Activated CD4-positive, alpha-beta memory T cell treated with anti-CD3 and anti-CD28 coated beads for 36 hours (primary cell): ENCODE measurements at regions not wholly inside any gene's neighbourhood (a gene's known extent, or its start where the extent isn't known, plus 50 kb on each side); places are given as distances from the start of the nearest gene placed in this dataset.

Source experiments
- CTCF ChIA-PET: fragments of 350-600 bp; sonication (Branson Sonifier 250); formaldehyde crosslinking; loops from one replicate; lab custom pipeline; 2021; ENCODE audit warnings: antibody characterized with exemption, inconsistent platforms; lab: Charles Lee
- POLR2A ChIA-PET: fragments of 350-600 bp; sonication (Branson Sonifier 250); formaldehyde crosslinking; loops from one replicate; lab custom pipeline; 2021; ENCODE audit warnings: antibody characterized with exemption; lab: Charles Lee
- DNase-seq: peaks from one replicate; pipeline ENCODE4 v3.0.0-alpha.2; 2020
- H3K27ac Mint-ChIP-seq: one replicate; pipeline ENCODE4 v1.8.0; 2021; ENCODE audit warnings: mixed read lengths
- H3K27me3 Mint-ChIP-seq: one replicate; pipeline ENCODE4 v1.8.0; 2021; ENCODE audit warnings: mixed read lengths
- H3K36me3 Mint-ChIP-seq: one replicate; pipeline ENCODE4 v1.8.0; 2021; ENCODE audit warnings: mixed read lengths
- H3K4me1 Mint-ChIP-seq: one replicate; pipeline ENCODE4 v1.8.0; 2021; ENCODE audit warnings: low read depth, mixed read lengths
- H3K4me3 Mint-ChIP-seq: one replicate; pipeline ENCODE4 v1.8.0; 2021; ENCODE audit warnings: mild to moderate bottlenecking, mixed read lengths
- H3K9me3 Mint-ChIP-seq: one replicate; pipeline ENCODE4 v1.8.0; 2021; ENCODE audit warnings: mixed read lengths
- intact Hi-C: fragments of 100-400 bp; cut with micrococcal nuclease; formaldehyde crosslinking; loops from one replicate; pipeline ENCODE4 v1.15.1; 2023

GRCh38 chr22:48551716-48552268 lies 1275.9 kb downstream of the BRD1 start:
- no peak for DNase-seq
- Mint-ChIP-seq H3K4me1 (no peaks in the 10 kb centered on the region), H3K9me3 (no peaks in the 10 kb centered on the region), H3K27me3 (no peaks in the 10 kb centered on the region), H3K36me3 (no peaks in the 10 kb centered on the region), H3K4me3 (no peak overlapping the region), H3K27ac (no peak overlapping the region)
- intact Hi-C loops, result no loop called here
- ChIA-PET CTCF (interaction anchor here (1.1 kb wide), 1 partner anchor 19 kb away, joined by 4 read pairs; no protein-coding TSS in a partner anchor), POLR2A (no interaction called here)

- CTCF ChIA-PET, result no interaction called here
- H3K9me3 Mint-ChIP-seq, result no peaks in the 10 kb centered on the region
- H3K4me1 Mint-ChIP-seq, result no peaks in the 10 kb centered on the region
- intact Hi-C loops, result no loop called here
- POLR2A ChIA-PET, result no interaction called here
- no peaks in the 10 kb centered on the region for H3K36me3 Mint-ChIP-seq
- no peak overlapping the region for H3K27ac Mint-ChIP-seq
- H3K27me3 Mint-ChIP-seq, result no peaks in the 10 kb centered on the region
- H3K4me3 Mint-ChIP-seq, result no peak overlapping the region
- no peak for DNase-seq
These were observed 1276.6 kb downstream of the BRD1 start for GRCh38 chr22:48551061-48551460.

DNA sequence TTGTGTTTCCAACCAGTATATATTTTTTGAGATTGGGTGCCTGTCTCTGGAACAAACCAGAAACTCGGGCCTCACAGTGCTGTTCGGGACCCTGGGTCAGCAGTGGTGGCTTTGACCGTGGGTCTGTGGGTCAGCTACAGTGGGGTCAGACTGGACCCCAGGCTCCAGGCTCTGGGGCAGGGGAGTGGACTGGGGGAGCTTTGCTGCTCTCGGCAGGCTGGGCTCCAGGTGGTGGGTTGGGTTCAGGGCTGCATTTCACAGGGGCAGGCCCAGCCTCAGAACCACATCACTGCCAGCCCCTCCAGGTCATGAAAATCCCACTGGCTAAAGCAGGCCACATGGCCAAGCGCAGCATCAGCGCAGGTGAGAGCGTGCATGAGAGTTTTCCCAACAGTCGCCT lies 1279.3 kb downstream of the BRD1 start:
- Mint-ChIP-seq H3K27me3 (no peaks in the 10 kb centered on the region), H3K4me1 (no peaks in the 10 kb centered on the region), H3K4me3 (no peak overlapping the region), H3K9me3 (no peaks in the 10 kb centered on the region), H3K36me3 (no peaks in the 10 kb centered on the region), H3K27ac (no peak overlapping the region)
- intact Hi-C loops, result no loop called here
- CTCF ChIA-PET, result no interaction called here
- POLR2A ChIA-PET, result no interaction called here
- DNase-seq, result no peak

- DNase-seq, result no peak
- Mint-ChIP-seq H3K27me3 (no peaks in the 10 kb centered on the region), H3K9me3 (no peaks in the 10 kb centered on the region), H3K4me3 (no peak overlapping the region), H3K27ac (no peak overlapping the region), H3K36me3 (no peaks in the 10 kb centered on the region), H3K4me1 (no peaks in the 10 kb centered on the region)
- intact Hi-C loops, result no loop called here
- ChIA-PET CTCF (no interaction called here), POLR2A (no interaction called here)
These were observed 1279.7 kb downstream of the BRD1 start for GRCh38 chr22:48547971-48548370.

- no peak for DNase-seq
- H3K27me3 Mint-ChIP-seq, result no peaks in the 10 kb centered on the region
- no peaks in the 10 kb centered on the region for H3K4me1 Mint-ChIP-seq
- ChIA-PET CTCF (no interaction called here), POLR2A (no interaction called here)
- intact Hi-C loops, result no loop called here
- H3K27ac Mint-ChIP-seq, result no peak overlapping the region
- no peaks in the 10 kb centered on the region for H3K36me3 Mint-ChIP-seq
- no peaks in the 10 kb centered on the region for H3K9me3 Mint-ChIP-seq
- no peak overlapping the region for H3K4me3 Mint-ChIP-seq
These were observed 1280.8 kb downstream of the BRD1 start for GRCh38 chr22:48546653-48547424.

- Mint-ChIP-seq H3K27ac (no peak overlapping the region), H3K36me3 (no peaks in the 10 kb centered on the region), H3K9me3 (no peaks in the 10 kb centered on the region), H3K4me3 (no peak overlapping the region), H3K4me1 (no peaks in the 10 kb centered on the region), H3K27me3 (no peaks in the 10 kb centered on the region)
- intact Hi-C loops, result no loop called here
- no peak for DNase-seq
- ChIA-PET CTCF (no interaction called here), POLR2A (no interaction called here)
These were observed 1281.7 kb downstream of the BRD1 start for GRCh38 chr22:48545987-48546386.

- Mint-ChIP-seq H3K4me1 (no peaks in the 10 kb centered on the region), H3K9me3 (no peaks in the 10 kb centered on the region), H3K4me3 (no peak overlapping the region), H3K27ac (no peak overlapping the region), H3K36me3 (no peaks in the 10 kb centered on the region), H3K27me3 (no peaks in the 10 kb centered on the region)
- DNase-seq, result no peak
- POLR2A ChIA-PET, result no interaction called here
- intact Hi-C loops, result no loop called here
- CTCF ChIA-PET, result no interaction called here
These were observed 1286.1 kb downstream of the BRD1 start for GRCh38 chr22:48541401-48542098.

DNA sequence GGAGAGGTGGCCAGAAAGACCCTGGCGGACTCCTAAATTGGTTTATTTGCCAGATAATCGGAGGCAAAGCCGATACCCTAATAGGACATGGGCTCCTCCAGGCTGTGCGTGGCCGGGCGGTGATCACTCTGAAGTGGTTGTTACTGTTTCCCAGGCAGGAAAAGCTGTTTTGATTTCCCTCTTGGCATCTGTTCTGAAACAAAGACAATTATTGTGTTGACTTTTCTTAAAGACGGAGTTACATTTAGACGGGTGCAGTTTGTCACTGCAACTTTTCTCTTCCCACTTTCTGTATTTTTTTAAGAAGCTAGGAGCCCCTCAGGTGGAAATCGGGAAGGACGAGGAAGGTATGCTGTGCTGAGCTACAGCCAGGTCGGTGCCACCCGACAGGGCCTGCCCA lies 1288.4 kb downstream of the BRD1 start:
- DNase-seq, result no peak
- CTCF ChIA-PET, result no interaction called here
- Mint-ChIP-seq H3K9me3 (no peaks in the 10 kb centered on the region), H3K4me3 (no peak overlapping the region), H3K36me3 (no peaks in the 10 kb centered on the region), H3K4me1 (no peaks in the 10 kb centered on the region), H3K27me3 (no peaks in the 10 kb centered on the region), H3K27ac (no peak overlapping the region)
- POLR2A ChIA-PET, result no interaction called here
- intact Hi-C loops, result no loop called here

DNA sequence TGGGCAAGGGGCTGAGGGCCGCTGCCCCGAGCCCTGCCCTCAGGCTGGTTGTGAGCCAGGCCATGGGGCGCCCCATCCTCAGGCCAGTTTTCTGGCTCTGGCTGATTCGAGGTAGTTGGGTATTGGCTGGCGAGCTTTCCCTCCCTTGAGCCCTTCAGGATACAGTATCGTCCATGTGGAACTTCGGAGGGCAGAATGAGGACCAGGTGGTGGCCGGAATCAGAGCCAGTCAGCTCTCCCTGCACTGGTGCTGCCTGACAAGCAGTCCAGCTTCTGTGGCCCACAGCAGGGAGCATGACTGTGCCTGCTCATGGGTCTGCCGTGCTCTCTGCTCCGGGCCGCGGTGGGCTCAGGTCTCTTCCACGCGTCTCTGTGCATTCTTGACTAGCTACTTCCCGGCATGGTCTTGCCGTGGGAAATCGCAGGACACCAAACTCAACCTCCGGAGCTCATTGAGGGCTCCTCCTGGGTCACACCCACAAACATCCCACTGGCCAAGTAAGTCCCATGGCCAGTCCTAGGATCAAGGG lies 1289.3 kb downstream of the BRD1 start:
- intact Hi-C loops, result no loop called here
- H3K27ac Mint-ChIP-seq, result no peak overlapping the region
- H3K9me3 Mint-ChIP-seq, result no peaks in the 10 kb centered on the region
- DNase-seq, result no peak
- H3K4me3 Mint-ChIP-seq, result no peak overlapping the region
- ChIA-PET CTCF (no interaction called here), POLR2A (no interaction called here)
- no peaks in the 10 kb centered on the region for H3K36me3 Mint-ChIP-seq
- H3K4me1 Mint-ChIP-seq, result no peaks in the 10 kb centered on the region
- H3K27me3 Mint-ChIP-seq, result no peaks in the 10 kb centered on the region

GRCh38 chr22:48537343-48537680 lies 1290.4 kb downstream of the BRD1 start:
- Mint-ChIP-seq H3K4me3 (no peak overlapping the region), H3K4me1 (no peaks in the 10 kb centered on the region), H3K27ac (no peak overlapping the region), H3K36me3 (no peaks in the 10 kb centered on the region), H3K27me3 (no peaks in the 10 kb centered on the region), H3K9me3 (no peaks in the 10 kb centered on the region)
- no peak for DNase-seq
- intact Hi-C loops, result no loop called here
- CTCF ChIA-PET, result no interaction called here
- POLR2A ChIA-PET, result no interaction called here

- POLR2A ChIA-PET, result no interaction called here
- intact Hi-C loops, result no loop called here
- H3K27ac Mint-ChIP-seq, result no peak overlapping the region
- no peaks in the 10 kb centered on the region for H3K36me3 Mint-ChIP-seq
- no peak overlapping the region for H3K4me3 Mint-ChIP-seq
- H3K27me3 Mint-ChIP-seq, result no peaks in the 10 kb centered on the region
- CTCF ChIA-PET, result no interaction called here
- no peaks in the 10 kb centered on the region for H3K4me1 Mint-ChIP-seq
- no peaks in the 10 kb centered on the region for H3K9me3 Mint-ChIP-seq
- DNase-seq, result no peak
These were observed 1290.9 kb downstream of the BRD1 start for GRCh38 chr22:48536541-48537342.

DNA sequence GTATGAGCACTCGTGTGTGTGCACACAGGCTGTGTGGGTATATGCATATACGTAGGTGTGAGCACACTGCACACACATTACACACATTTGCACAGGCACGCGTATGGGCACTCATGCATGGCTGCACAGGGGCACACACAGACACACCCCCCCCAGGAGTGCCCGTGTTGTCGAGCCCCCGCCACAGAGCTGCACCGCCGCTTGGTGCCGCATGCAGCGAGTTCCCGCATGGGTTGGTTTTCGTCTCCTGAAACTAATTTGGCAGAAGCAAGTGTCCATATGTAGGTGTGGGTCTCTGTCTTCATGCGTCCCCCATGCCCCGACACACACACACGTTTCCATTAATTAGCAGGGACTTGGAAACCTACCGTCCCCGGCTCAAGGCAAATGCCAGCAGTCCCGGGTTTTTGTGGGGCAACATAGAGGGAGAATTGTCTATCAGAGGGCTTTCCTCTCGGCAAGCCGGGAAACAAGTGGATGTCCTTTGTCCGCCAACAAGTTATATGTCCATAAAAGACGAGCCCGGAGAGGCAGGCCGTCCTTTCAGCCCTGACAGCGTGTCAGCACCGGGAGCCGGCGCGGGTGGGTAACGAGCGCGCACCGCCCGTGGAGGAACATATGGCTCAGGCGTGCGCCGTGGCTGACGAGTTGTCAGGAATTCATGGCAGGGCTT lies 1291.7 kb downstream of the BRD1 start:
- CTCF ChIA-PET, result no interaction called here
- H3K27me3 Mint-ChIP-seq, result no peaks in the 10 kb centered on the region
- intact Hi-C loops, result no loop called here
- H3K4me3 Mint-ChIP-seq, result no peak overlapping the region
- H3K36me3 Mint-ChIP-seq, result no peaks in the 10 kb centered on the region
- no peak overlapping the region for H3K27ac Mint-ChIP-seq
- H3K4me1 Mint-ChIP-seq, result no peaks in the 10 kb centered on the region
- no peak for DNase-seq
- H3K9me3 Mint-ChIP-seq, result no peaks in the 10 kb centered on the region
- POLR2A ChIA-PET, result no interaction called here
